SK-N-SH (cell line): ENCODE measurements at regions not wholly inside any gene's neighbourhood (a gene's known extent, or its start where the extent isn't known, plus 50 kb on each side); places are given as distances from the start of the nearest gene placed in this dataset.

Experiments used
- POLR2AphosphoS5 ChIP-seq: IDR thresholded peaks from 2 replicates; pipeline ENCODE4 v1.6.1; 2012; ENCODE audit warnings: low read depth, low read length
- TF ChIP-seq, protein P1 (sequence below): fragments of 200-600 bp; sonication (generic); IDR thresholded peaks from 2 replicates; pipeline ENCODE4 v1.6.1; 2017; ENCODE audit warnings: antibody characterized with exemption, mild to moderate bottlenecking, moderate library complexity

DNA sequence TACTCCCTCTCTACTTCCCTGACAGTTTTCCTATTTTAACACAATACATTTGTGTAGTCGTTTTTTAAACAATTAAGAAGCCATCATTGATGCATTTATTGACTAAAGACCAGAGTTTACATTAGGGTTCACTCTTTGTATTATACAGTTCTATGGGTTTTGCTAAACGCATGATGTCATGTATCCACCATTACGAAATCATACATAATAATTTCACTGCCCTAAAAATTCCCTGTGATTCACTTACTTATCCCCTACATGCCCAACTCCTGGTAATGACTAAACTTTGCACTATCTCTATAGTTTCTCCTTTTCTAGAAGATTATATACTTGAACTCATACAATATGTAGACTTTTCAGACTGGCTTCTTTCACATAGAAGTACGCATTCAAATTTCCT lies 1016.5 kb upstream of the FOXG1 start:
- TF ChIP-seq POLR2AphosphoS5, result no peak
- TF ChIP-seq, protein P1, sequence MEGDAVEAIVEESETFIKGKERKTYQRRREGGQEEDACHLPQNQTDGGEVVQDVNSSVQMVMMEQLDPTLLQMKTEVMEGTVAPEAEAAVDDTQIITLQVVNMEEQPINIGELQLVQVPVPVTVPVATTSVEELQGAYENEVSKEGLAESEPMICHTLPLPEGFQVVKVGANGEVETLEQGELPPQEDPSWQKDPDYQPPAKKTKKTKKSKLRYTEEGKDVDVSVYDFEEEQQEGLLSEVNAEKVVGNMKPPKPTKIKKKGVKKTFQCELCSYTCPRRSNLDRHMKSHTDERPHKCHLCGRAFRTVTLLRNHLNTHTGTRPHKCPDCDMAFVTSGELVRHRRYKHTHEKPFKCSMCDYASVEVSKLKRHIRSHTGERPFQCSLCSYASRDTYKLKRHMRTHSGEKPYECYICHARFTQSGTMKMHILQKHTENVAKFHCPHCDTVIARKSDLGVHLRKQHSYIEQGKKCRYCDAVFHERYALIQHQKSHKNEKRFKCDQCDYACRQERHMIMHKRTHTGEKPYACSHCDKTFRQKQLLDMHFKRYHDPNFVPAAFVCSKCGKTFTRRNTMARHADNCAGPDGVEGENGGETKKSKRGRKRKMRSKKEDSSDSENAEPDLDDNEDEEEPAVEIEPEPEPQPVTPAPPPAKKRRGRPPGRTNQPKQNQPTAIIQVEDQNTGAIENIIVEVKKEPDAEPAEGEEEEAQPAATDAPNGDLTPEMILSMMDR, result no peak
